Astrocyte (in vitro differentiated cells and primary cell): ENCODE measurements at regions not wholly inside any gene's neighbourhood (a gene's known extent, or its start where the extent isn't known, plus 50 kb on each side); places are given as distances from the start of the nearest gene placed in this dataset.
"Not testable (repeated sequence)": the region's sequence is repeated elsewhere in the genome, so short reads cannot be mapped to it uniquely, and the experiment has no call there.

ENCODE experiments used
- DNase-seq: peaks from one replicate; pipeline ENCODE4 v3.0.0-alpha.2; 2010; ENCODE audit warnings: low read depth
- FAIRE-seq: peaks from 2 replicates; lab custom pipeline; 2011; peaks lifted over from hg19 to GRCh38; lab: Jason Lieb, UNC
- H2AFZ ChIP-seq: 2 replicates; pipeline ENCODE4 v1.6.0; 2012; ENCODE audit warnings: low read depth, low read length, inconsistent platforms
- H3K27ac ChIP-seq: 2 replicates; pipeline ENCODE4 v1.5.1; 2011; ENCODE audit warnings: low read depth, low read length, inconsistent platforms
- H3K27me3 ChIP-seq: 2 replicates; pipeline ENCODE4 v1.6.0; 2011; ENCODE audit warnings: low read length, inconsistent platforms; ENCODE audit not compliant: insufficient read depth
- H3K36me3 ChIP-seq: 2 replicates; pipeline ENCODE4 v1.5.1; 2011; ENCODE audit warnings: low read length, inconsistent platforms; ENCODE audit not compliant: insufficient read depth
- H3K4me1 ChIP-seq: 2 replicates; pipeline ENCODE4 v1.5.1; 2011; ENCODE audit warnings: low read length, inconsistent platforms; ENCODE audit not compliant: insufficient read depth
- H3K4me2 ChIP-seq: 2 replicates; pipeline ENCODE4 v1.6.0; 2012; ENCODE audit warnings: low read length, inconsistent platforms
- H3K4me3 ChIP-seq: 2 replicates; pipeline ENCODE4 v1.5.1; 2011; ENCODE audit warnings: low read depth, mild to moderate bottlenecking, low read length, inconsistent platforms; ENCODE audit not compliant: insufficient read depth
- H3K79me2 ChIP-seq: 2 replicates; pipeline ENCODE4 v1.6.0; 2012; ENCODE audit warnings: mild to moderate bottlenecking, low read length, inconsistent platforms; ENCODE audit not compliant: insufficient read depth
- H3K9ac ChIP-seq: 2 replicates; pipeline ENCODE4 v1.6.0; 2012; ENCODE audit warnings: mild to moderate bottlenecking, low read length, inconsistent platforms
- H3K9me3 ChIP-seq: 2 replicates; pipeline ENCODE4 v1.5.1; 2012; ENCODE audit warnings: low read depth, mild to moderate bottlenecking, low read length, inconsistent platforms; ENCODE audit not compliant: insufficient read depth
- H4K20me1 ChIP-seq: 2 replicates; pipeline ENCODE4 v1.6.0; 2012; ENCODE audit warnings: low read length, inconsistent platforms; ENCODE audit not compliant: insufficient read depth
- H3K27ac Mint-ChIP-seq: one replicate; pipeline ENCODE4 v1.8.0; 2021; ENCODE audit warnings: mild to moderate bottlenecking, mixed read lengths; ENCODE audit not compliant: unreplicated experiment
- H3K27me3 Mint-ChIP-seq: one replicate; pipeline ENCODE4 v1.8.0; 2021; ENCODE audit warnings: low read depth, mixed read lengths; ENCODE audit not compliant: unreplicated experiment
- H3K36me3 Mint-ChIP-seq: one replicate; pipeline ENCODE4 v1.8.0; 2021; ENCODE audit warnings: low read depth, mixed read lengths; ENCODE audit not compliant: unreplicated experiment
- H3K4me1 Mint-ChIP-seq: one replicate; pipeline ENCODE4 v1.8.0; 2021; ENCODE audit warnings: low read depth, mixed read lengths; ENCODE audit not compliant: unreplicated experiment
- H3K4me3 Mint-ChIP-seq: one replicate; pipeline ENCODE4 v1.8.0; 2021; ENCODE audit warnings: mild to moderate bottlenecking, moderate library complexity, mixed read lengths; ENCODE audit not compliant: unreplicated experiment
- H3K9me3 Mint-ChIP-seq: one replicate; pipeline ENCODE4 v1.8.0; 2021; ENCODE audit warnings: mild to moderate bottlenecking, mixed read lengths; ENCODE audit not compliant: unreplicated experiment
- EZH2 ChIP-seq: IDR thresholded peaks from 2 replicates; pipeline ENCODE4 v1.6.1; 2012; ENCODE audit warnings: mild to moderate bottlenecking, low read length, inconsistent platforms; ENCODE audit not compliant: insufficient read depth
- TF ChIP-seq, protein P1 (sequence below): IDR thresholded peaks from 2 replicates; pipeline ENCODE4 v1.5.1; 2011; ENCODE audit warnings: low read depth, mild to moderate bottlenecking, inconsistent platforms, low read length, moderate library complexity; ENCODE audit not compliant: insufficient read depth

DNA sequence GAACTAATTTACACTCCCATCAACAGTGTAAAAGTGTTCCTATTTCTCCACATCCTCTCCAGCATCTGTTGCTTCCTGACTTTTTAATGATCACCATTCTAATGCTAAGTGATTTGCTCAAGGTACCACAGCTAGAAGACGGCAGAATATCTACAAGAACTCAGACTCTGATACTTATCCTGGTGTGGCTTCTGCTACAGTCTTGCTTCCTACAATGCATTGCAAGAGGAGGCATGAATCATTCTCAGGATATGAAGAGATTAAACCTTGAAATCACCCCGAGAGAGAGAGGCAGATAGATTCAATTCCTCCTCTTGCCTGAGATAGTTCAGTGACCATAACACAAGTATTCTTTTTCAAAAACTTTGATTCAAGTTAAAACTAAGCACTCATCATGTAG lies 306.4 kb downstream of the TBC1D4 start:
- no peak overlapping the region for H3K27ac ChIP-seq
- no peaks in the 10 kb centered on the region for H3K36me3 ChIP-seq
- no peaks in the 10 kb centered on the region for H3K27me3 ChIP-seq
- FAIRE-seq: no peak
- no peak overlapping the region for H3K9ac ChIP-seq
- no peak overlapping the region for H3K4me3 ChIP-seq
- Mint-ChIP-seq H3K4me3 (no peak overlapping the region), H3K27ac (peak overlapping the region; percentile 50), H3K36me3 (no peaks in the 10 kb centered on the region), H3K27me3 (no peaks in the 10 kb centered on the region), H3K4me1 (peaks cover 36% of the 10 kb centered on the region), H3K9me3 (peaks cover 2% of the 10 kb centered on the region)
- H2AFZ ChIP-seq: no peak overlapping the region
- peaks cover 5% of the 10 kb centered on the region for H3K9me3 ChIP-seq
- peak; percentile 27 for DNase-seq
- no peaks in the 10 kb centered on the region for H3K79me2 ChIP-seq
- H4K20me1 ChIP-seq: no peaks in the 10 kb centered on the region
- no peak overlapping the region for H3K4me2 ChIP-seq
- peaks cover 13% of the 10 kb centered on the region for H3K4me1 ChIP-seq
- TF ChIP-seq EZH2: no peak
- TF ChIP-seq, protein P1, sequence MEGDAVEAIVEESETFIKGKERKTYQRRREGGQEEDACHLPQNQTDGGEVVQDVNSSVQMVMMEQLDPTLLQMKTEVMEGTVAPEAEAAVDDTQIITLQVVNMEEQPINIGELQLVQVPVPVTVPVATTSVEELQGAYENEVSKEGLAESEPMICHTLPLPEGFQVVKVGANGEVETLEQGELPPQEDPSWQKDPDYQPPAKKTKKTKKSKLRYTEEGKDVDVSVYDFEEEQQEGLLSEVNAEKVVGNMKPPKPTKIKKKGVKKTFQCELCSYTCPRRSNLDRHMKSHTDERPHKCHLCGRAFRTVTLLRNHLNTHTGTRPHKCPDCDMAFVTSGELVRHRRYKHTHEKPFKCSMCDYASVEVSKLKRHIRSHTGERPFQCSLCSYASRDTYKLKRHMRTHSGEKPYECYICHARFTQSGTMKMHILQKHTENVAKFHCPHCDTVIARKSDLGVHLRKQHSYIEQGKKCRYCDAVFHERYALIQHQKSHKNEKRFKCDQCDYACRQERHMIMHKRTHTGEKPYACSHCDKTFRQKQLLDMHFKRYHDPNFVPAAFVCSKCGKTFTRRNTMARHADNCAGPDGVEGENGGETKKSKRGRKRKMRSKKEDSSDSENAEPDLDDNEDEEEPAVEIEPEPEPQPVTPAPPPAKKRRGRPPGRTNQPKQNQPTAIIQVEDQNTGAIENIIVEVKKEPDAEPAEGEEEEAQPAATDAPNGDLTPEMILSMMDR: no peak

- not testable (repeated sequence) for H3K4me2 ChIP-seq, H3K27me3 Mint-ChIP-seq, H3K9me3 ChIP-seq, H3K27ac Mint-ChIP-seq, H2AFZ ChIP-seq, FAIRE-seq, H3K36me3 ChIP-seq, H3K4me3 Mint-ChIP-seq, H4K20me1 ChIP-seq, H3K9ac ChIP-seq, H3K27ac ChIP-seq, H3K79me2 ChIP-seq, H3K27me3 ChIP-seq, H3K9me3 Mint-ChIP-seq, H3K4me3 ChIP-seq, DNase-seq, H3K36me3 Mint-ChIP-seq
- peaks cover 34% of the 10 kb centered on the region for H3K4me1 Mint-ChIP-seq
- peaks cover 11% of the 10 kb centered on the region for H3K4me1 ChIP-seq
These were observed 306.9 kb downstream of the TBC1D4 start for GRCh38 chr13:75175097-75175496.

DNA sequence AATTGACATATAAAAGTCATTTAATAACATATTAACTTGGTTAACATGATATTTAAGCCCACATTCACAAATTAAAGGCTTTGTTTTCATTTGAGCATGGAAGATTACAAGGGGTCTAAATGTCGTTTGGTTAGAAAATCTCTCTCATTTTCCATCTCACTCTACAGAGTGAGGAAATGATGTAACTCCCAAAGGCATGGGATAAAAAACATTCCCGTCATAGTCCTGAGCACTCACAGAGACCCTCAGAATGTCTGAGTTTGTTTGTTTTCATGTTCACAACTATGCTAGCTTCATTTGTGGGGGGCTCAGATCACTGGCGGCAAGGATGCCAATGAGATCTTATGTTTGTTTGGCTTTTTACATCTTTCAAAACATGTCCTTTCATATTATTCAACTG lies 307.5 kb downstream of the TBC1D4 start:
- H3K27ac Mint-ChIP-seq: peak overlapping the region; percentile 86
- H3K36me3 Mint-ChIP-seq: no peaks in the 10 kb centered on the region

More for the DNA sequence above, 307.5 kb downstream of the TBC1D4 start:
- Mint-ChIP-seq H3K27me3 (no peaks in the 10 kb centered on the region), H3K9me3 (peaks cover 2% of the 10 kb centered on the region), H3K4me1 (peaks cover 34% of the 10 kb centered on the region), H3K4me3 (no peak overlapping the region)
- no peak for TF ChIP-seq EZH2
- TF ChIP-seq, protein P1: no peak
- Histone ChIP-seq H3K36me3 (no peaks in the 10 kb centered on the region), H3K4me3 (no peak overlapping the region), H3K27me3 (no peaks in the 10 kb centered on the region), H3K9me3 (peaks cover 5% of the 10 kb centered on the region), H2AFZ (no peak overlapping the region), H3K4me1 (peaks cover 11% of the 10 kb centered on the region), H3K9ac (no peak overlapping the region), H3K4me2 (peak overlapping the region; percentile 22), H3K79me2 (no peaks in the 10 kb centered on the region), H3K27ac (peak overlapping the region; percentile 48), H4K20me1 (no peaks in the 10 kb centered on the region)
- no peak for FAIRE-seq
- no peak for DNase-seq
